WTC11 (cell line): ENCODE measurements at regions not wholly inside any gene's neighbourhood (a gene's known extent, or its start where the extent isn't known, plus 50 kb on each side); places are given as distances from the start of the nearest gene placed in this dataset.

Experiments
- ATAC-seq: fragments of 200-7000 bp; cut with Tn5 transposase; 2 replicates; pipeline ENCODE4 v1.10.0; 2021; ENCODE audit warnings: mild to moderate bottlenecking, moderate library complexity
- CTCF ChIA-PET: fragments of 300-600 bp; sonication (Branson Sonifier 250); formaldehyde crosslinking; loops from one replicate; lab custom pipeline; 2021; ENCODE audit warnings: antibody characterized with exemption; lab: Charles Lee
- POLR2A ChIA-PET: fragments of 350-600 bp; sonication (Branson Sonifier 250); formaldehyde crosslinking; loops from one replicate; lab custom pipeline; 2021; ENCODE audit warnings: antibody characterized with exemption; lab: Charles Lee
- DNase-seq: peaks from one replicate; pipeline ENCODE4 v3.0.0; 2021; ENCODE audit warnings: low spot score
- H3K27ac Mint-ChIP-seq: 2 replicates; pipeline ENCODE4 v1.8.0; 2021; ENCODE audit warnings: mixed read lengths
- H3K27me3 Mint-ChIP-seq: 2 replicates; pipeline ENCODE4 v1.8.0; 2021; ENCODE audit warnings: low read depth, mild to moderate bottlenecking, moderate library complexity, mixed read lengths
- H3K36me3 Mint-ChIP-seq: 2 replicates; pipeline ENCODE4 v1.8.0; 2021; ENCODE audit warnings: mixed read lengths
- H3K4me1 Mint-ChIP-seq: 2 replicates; pipeline ENCODE4 v1.8.0; 2022; ENCODE audit warnings: mixed read lengths
- H3K4me3 Mint-ChIP-seq: 2 replicates; pipeline ENCODE4 v1.8.0; 2021; ENCODE audit warnings: mild to moderate bottlenecking, moderate library complexity, mixed read lengths
- H3K9me3 Mint-ChIP-seq: 2 replicates; pipeline ENCODE4 v1.8.0; 2021; ENCODE audit warnings: mixed read lengths
- CREB1 ChIP-seq: sonication (generic); formaldehyde crosslinking; IDR thresholded peaks from 2 replicates; pipeline ENCODE4 v1.8.0; 2023; ENCODE audit warnings: mild to moderate bottlenecking, missing genetic modification reagents
- ELF4 ChIP-seq: sonication (generic); formaldehyde crosslinking; IDR thresholded peaks from 2 replicates; pipeline ENCODE4 v1.8.1; 2022; ENCODE audit warnings: low read depth, mild to moderate bottlenecking, moderate library complexity, missing genetic modification reagents
- EMX1 ChIP-seq: fragments of 250-450 bp; sonication (Bioruptor Pico); IDR thresholded peaks from 2 replicates; pipeline ENCODE4 v1.8.0; 2021; ENCODE audit warnings: mild to moderate bottlenecking
- ETV6 ChIP-seq: sonication (generic); formaldehyde crosslinking; IDR thresholded peaks from 2 replicates; pipeline ENCODE4 v1.8.1; 2022; ENCODE audit warnings: mild to moderate bottlenecking, missing genetic modification reagents
- FOXJ3 ChIP-seq: sonication (generic); formaldehyde crosslinking; IDR thresholded peaks from 2 replicates; pipeline ENCODE4 v1.9.0; 2021; ENCODE audit warnings: missing genetic modification reagents, mild to moderate bottlenecking, borderline replicate concordance
- GABPB1 ChIP-seq: sonication (generic); formaldehyde crosslinking; IDR thresholded peaks from 2 replicates; pipeline ENCODE4 v1.8.1; 2023; ENCODE audit warnings: mild to moderate bottlenecking, missing genetic modification reagents
- JUN ChIP-seq: sonication (generic); formaldehyde crosslinking; IDR thresholded peaks from 2 replicates; pipeline ENCODE4 v1.8.0; 2023; ENCODE audit warnings: mild to moderate bottlenecking, missing genetic modification reagents
- MAX ChIP-seq: sonication (generic); formaldehyde crosslinking; IDR thresholded peaks from 2 replicates; pipeline ENCODE4 v1.8.0; 2022; ENCODE audit warnings: mild to moderate bottlenecking, missing genetic modification reagents
- MLX ChIP-seq: sonication (generic); formaldehyde crosslinking; IDR thresholded peaks from 2 replicates; pipeline ENCODE4 v1.8.1; 2023; ENCODE audit warnings: mild to moderate bottlenecking, missing genetic modification reagents, moderate library complexity
- OVOL2 ChIP-seq: fragments of 250-450 bp; sonication (Bioruptor Pico); IDR thresholded peaks from 2 replicates; pipeline ENCODE4 v1.9.0; 2021; ENCODE audit warnings: mild to moderate bottlenecking, borderline replicate concordance
- RELA ChIP-seq: sonication (generic); formaldehyde crosslinking; IDR thresholded peaks from 2 replicates; pipeline ENCODE4 v1.8.1; 2022; ENCODE audit warnings: missing genetic modification reagents, mild to moderate bottlenecking, borderline replicate concordance
- TP53 ChIP-seq: sonication (generic); formaldehyde crosslinking; IDR thresholded peaks from 2 replicates; pipeline ENCODE4 v1.8.1; 2023; ENCODE audit warnings: mild to moderate bottlenecking, missing genetic modification reagents
- ZBTB21 ChIP-seq: sonication (generic); formaldehyde crosslinking; IDR thresholded peaks from 2 replicates; pipeline ENCODE4 v1.8.1; 2023; ENCODE audit warnings: mild to moderate bottlenecking, missing genetic modification reagents, borderline replicate concordance
- ZBTB43 ChIP-seq: sonication (generic); formaldehyde crosslinking; IDR thresholded peaks from 2 replicates; pipeline ENCODE4 v1.8.1; 2023; ENCODE audit warnings: mild to moderate bottlenecking, missing genetic modification reagents
- TF ChIP-seq, protein P1 (sequence below): fragments of 250-450 bp; sonication (Bioruptor Pico); IDR thresholded peaks from 2 replicates; pipeline ENCODE4 v1.9.0; 2021; ENCODE audit warnings: mild to moderate bottlenecking, borderline replicate concordance
- TF ChIP-seq, protein P2 (sequence below): sonication (generic); formaldehyde crosslinking; conservative IDR thresholded peaks from 2 replicates; pipeline ENCODE4 v1.8.1; 2023; ENCODE audit warnings: mild to moderate bottlenecking, low read depth, missing genetic modification reagents, moderate library complexity
- TF ChIP-seq, protein P3 (sequence below): sonication (generic); formaldehyde crosslinking; IDR thresholded peaks from 2 replicates; pipeline ENCODE4 v1.8.0; 2022; ENCODE audit warnings: mild to moderate bottlenecking, missing genetic modification reagents
- TF ChIP-seq, protein P4 (sequence below): sonication (generic); formaldehyde crosslinking; IDR thresholded peaks from 2 replicates; pipeline ENCODE4 v1.8.1; 2023; ENCODE audit warnings: mild to moderate bottlenecking, missing genetic modification reagents
- TF ChIP-seq, protein P5 (sequence below): sonication (generic); formaldehyde crosslinking; IDR thresholded peaks from 2 replicates; pipeline ENCODE4 v1.8.0; 2023; ENCODE audit warnings: mild to moderate bottlenecking, missing genetic modification reagents
- TF ChIP-seq, protein P6 (sequence below): sonication (generic); formaldehyde crosslinking; IDR thresholded peaks from 2 replicates; pipeline ENCODE4 v1.8.1; 2022; ENCODE audit warnings: mild to moderate bottlenecking, missing genetic modification reagents, moderate library complexity, borderline replicate concordance

GRCh38 chr4:111855308-111855707 lies 289.9 kb upstream of the FAM241A start:
- H3K36me3 Mint-ChIP-seq, result no peaks in the 10 kb centered on the region
- DNase-seq, result no peak
- TF ChIP-seq ELF4, result no peak
- TF ChIP-seq RELA (CRISPR knock-in tag), result no peak
- TF ChIP-seq, protein P1, sequence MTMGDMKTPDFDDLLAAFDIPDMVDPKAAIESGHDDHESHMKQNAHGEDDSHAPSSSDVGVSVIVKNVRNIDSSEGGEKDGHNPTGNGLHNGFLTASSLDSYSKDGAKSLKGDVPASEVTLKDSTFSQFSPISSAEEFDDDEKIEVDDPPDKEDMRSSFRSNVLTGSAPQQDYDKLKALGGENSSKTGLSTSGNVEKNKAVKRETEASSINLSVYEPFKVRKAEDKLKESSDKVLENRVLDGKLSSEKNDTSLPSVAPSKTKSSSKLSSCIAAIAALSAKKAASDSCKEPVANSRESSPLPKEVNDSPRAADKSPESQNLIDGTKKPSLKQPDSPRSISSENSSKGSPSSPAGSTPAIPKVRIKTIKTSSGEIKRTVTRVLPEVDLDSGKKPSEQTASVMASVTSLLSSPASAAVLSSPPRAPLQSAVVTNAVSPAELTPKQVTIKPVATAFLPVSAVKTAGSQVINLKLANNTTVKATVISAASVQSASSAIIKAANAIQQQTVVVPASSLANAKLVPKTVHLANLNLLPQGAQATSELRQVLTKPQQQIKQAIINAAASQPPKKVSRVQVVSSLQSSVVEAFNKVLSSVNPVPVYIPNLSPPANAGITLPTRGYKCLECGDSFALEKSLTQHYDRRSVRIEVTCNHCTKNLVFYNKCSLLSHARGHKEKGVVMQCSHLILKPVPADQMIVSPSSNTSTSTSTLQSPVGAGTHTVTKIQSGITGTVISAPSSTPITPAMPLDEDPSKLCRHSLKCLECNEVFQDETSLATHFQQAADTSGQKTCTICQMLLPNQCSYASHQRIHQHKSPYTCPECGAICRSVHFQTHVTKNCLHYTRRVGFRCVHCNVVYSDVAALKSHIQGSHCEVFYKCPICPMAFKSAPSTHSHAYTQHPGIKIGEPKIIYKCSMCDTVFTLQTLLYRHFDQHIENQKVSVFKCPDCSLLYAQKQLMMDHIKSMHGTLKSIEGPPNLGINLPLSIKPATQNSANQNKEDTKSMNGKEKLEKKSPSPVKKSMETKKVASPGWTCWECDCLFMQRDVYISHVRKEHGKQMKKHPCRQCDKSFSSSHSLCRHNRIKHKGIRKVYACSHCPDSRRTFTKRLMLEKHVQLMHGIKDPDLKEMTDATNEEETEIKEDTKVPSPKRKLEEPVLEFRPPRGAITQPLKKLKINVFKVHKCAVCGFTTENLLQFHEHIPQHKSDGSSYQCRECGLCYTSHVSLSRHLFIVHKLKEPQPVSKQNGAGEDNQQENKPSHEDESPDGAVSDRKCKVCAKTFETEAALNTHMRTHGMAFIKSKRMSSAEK (CRISPR knock-in tag), result no peak
- no peak for TF ChIP-seq EMX1 (CRISPR knock-in tag)
- TF ChIP-seq, protein P2, sequence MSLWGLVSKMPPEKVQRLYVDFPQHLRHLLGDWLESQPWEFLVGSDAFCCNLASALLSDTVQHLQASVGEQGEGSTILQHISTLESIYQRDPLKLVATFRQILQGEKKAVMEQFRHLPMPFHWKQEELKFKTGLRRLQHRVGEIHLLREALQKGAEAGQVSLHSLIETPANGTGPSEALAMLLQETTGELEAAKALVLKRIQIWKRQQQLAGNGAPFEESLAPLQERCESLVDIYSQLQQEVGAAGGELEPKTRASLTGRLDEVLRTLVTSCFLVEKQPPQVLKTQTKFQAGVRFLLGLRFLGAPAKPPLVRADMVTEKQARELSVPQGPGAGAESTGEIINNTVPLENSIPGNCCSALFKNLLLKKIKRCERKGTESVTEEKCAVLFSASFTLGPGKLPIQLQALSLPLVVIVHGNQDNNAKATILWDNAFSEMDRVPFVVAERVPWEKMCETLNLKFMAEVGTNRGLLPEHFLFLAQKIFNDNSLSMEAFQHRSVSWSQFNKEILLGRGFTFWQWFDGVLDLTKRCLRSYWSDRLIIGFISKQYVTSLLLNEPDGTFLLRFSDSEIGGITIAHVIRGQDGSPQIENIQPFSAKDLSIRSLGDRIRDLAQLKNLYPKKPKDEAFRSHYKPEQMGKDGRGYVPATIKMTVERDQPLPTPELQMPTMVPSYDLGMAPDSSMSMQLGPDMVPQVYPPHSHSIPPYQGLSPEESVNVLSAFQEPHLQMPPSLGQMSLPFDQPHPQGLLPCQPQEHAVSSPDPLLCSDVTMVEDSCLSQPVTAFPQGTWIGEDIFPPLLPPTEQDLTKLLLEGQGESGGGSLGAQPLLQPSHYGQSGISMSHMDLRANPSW (CRISPR knock-in tag), result no peak
- no peak for TF ChIP-seq ZBTB43 (CRISPR knock-in tag)
- no peak for TF ChIP-seq OVOL2 (CRISPR knock-in tag)
- no peak for TF ChIP-seq ZBTB21 (CRISPR knock-in tag)
- TF ChIP-seq, protein P3, sequence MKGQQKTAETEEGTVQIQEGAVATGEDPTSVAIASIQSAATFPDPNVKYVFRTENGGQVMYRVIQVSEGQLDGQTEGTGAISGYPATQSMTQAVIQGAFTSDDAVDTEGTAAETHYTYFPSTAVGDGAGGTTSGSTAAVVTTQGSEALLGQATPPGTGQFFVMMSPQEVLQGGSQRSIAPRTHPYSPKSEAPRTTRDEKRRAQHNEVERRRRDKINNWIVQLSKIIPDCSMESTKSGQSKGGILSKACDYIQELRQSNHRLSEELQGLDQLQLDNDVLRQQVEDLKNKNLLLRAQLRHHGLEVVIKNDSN (CRISPR knock-in tag), result no peak
- no peak for TF ChIP-seq FOXJ3
- TF ChIP-seq, protein P4, sequence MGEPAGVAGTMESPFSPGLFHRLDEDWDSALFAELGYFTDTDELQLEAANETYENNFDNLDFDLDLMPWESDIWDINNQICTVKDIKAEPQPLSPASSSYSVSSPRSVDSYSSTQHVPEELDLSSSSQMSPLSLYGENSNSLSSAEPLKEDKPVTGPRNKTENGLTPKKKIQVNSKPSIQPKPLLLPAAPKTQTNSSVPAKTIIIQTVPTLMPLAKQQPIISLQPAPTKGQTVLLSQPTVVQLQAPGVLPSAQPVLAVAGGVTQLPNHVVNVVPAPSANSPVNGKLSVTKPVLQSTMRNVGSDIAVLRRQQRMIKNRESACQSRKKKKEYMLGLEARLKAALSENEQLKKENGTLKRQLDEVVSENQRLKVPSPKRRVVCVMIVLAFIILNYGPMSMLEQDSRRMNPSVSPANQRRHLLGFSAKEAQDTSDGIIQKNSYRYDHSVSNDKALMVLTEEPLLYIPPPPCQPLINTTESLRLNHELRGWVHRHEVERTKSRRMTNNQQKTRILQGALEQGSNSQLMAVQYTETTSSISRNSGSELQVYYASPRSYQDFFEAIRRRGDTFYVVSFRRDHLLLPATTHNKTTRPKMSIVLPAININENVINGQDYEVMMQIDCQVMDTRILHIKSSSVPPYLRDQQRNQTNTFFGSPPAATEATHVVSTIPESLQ (CRISPR knock-in tag), result no peak
- TF ChIP-seq, protein P5, sequence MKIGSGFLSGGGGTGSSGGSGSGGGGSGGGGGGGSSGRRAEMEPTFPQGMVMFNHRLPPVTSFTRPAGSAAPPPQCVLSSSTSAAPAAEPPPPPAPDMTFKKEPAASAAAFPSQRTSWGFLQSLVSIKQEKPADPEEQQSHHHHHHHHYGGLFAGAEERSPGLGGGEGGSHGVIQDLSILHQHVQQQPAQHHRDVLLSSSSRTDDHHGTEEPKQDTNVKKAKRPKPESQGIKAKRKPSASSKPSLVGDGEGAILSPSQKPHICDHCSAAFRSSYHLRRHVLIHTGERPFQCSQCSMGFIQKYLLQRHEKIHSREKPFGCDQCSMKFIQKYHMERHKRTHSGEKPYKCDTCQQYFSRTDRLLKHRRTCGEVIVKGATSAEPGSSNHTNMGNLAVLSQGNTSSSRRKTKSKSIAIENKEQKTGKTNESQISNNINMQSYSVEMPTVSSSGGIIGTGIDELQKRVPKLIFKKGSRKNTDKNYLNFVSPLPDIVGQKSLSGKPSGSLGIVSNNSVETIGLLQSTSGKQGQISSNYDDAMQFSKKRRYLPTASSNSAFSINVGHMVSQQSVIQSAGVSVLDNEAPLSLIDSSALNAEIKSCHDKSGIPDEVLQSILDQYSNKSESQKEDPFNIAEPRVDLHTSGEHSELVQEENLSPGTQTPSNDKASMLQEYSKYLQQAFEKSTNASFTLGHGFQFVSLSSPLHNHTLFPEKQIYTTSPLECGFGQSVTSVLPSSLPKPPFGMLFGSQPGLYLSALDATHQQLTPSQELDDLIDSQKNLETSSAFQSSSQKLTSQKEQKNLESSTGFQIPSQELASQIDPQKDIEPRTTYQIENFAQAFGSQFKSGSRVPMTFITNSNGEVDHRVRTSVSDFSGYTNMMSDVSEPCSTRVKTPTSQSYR (CRISPR knock-in tag), result no peak
- TF ChIP-seq, protein P6, sequence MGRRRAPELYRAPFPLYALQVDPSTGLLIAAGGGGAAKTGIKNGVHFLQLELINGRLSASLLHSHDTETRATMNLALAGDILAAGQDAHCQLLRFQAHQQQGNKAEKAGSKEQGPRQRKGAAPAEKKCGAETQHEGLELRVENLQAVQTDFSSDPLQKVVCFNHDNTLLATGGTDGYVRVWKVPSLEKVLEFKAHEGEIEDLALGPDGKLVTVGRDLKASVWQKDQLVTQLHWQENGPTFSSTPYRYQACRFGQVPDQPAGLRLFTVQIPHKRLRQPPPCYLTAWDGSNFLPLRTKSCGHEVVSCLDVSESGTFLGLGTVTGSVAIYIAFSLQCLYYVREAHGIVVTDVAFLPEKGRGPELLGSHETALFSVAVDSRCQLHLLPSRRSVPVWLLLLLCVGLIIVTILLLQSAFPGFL (CRISPR knock-in tag), result no peak
- no peak for TF ChIP-seq MAX
- TF ChIP-seq CREB1 (CRISPR knock-in tag), result no peak
- TF ChIP-seq MLX, result no peak
- TF ChIP-seq JUN (CRISPR knock-in tag), result no peak
- TF ChIP-seq GABPB1 (CRISPR knock-in tag), result no peak
- no peak for TF ChIP-seq ETV6 (CRISPR knock-in tag)
- TF ChIP-seq TP53, result no peak
- TF ChIP-seq, all 79 proteins: peak for 0
- no peaks in the 10 kb centered on the region for H3K9me3 Mint-ChIP-seq
- H3K27me3 Mint-ChIP-seq, result no peaks in the 10 kb centered on the region
- H3K4me1 Mint-ChIP-seq, result no peaks in the 10 kb centered on the region
- POLR2A ChIA-PET, result no interaction called here
- CTCF ChIA-PET, result interaction anchor here (0.7 to 2.9 kb wide), 20 partner anchors 8 to 283 kb away, joined by 3 to 24 read pairs (median 7); no protein-coding TSS in a partner anchor
- no peak overlapping the region for H3K27ac Mint-ChIP-seq
- no peak overlapping the region for H3K4me3 Mint-ChIP-seq
- ATAC-seq, result no peak
